Activated CD8-positive, alpha-beta memory T cell treated with anti-CD3 and anti-CD28 coated beads, Interleukin-2, amount 50 U/mL, for 24 hours (primary cell): ENCODE measurements at regions not wholly inside any gene's neighbourhood (a gene's known extent, or its start where the extent isn't known, plus 50 kb on each side); places are given as distances from the start of the nearest gene placed in this dataset.

Source experiments
- DNase-seq: peaks from one replicate; pipeline ENCODE4 v3.0.0-alpha.2; 2020; ENCODE audit errors: extremely low read depth

GRCh38 chr16:85990861-85991301 lies 91.9 kb downstream of the IRF8 start:
- DNase-seq, result no peak

- DNase-seq, result no peak
Measured at GRCh38 chr16:85991425-85991824, 92.5 kb downstream of the IRF8 start.

GRCh38 chr16:85991856-85992255 lies 92.9 kb downstream of the IRF8 start:
- no peak for DNase-seq

- DNase-seq, result no peak
Measured at GRCh38 chr16:85992359-85992758, 93.4 kb downstream of the IRF8 start.

- DNase-seq, result no peak
Measured at GRCh38 chr16:85992779-85993178, 93.8 kb downstream of the IRF8 start.

- no peak for DNase-seq
Measured at GRCh38 chr16:85994492-85995490, 95.8 kb downstream of the IRF8 start.

GRCh38 chr16:85995541-85996423 lies 96.8 kb downstream of the IRF8 start:
- DNase-seq, result no peak

GRCh38 chr16:85996843-85997242 lies 97.9 kb downstream of the IRF8 start:
- no peak for DNase-seq

- DNase-seq, result no peak
Measured at GRCh38 chr16:85998171-85998867, 99.4 kb downstream of the IRF8 start.

GRCh38 chr16:85998868-85999729 lies 100.1 kb downstream of the IRF8 start:
- DNase-seq, result no peak

GRCh38 chr16:85999778-86000177 lies 100.8 kb downstream of the IRF8 start:
- no peak for DNase-seq

- DNase-seq, result no peak
Measured at GRCh38 chr16:86002178-86002900, 103.4 kb downstream of the IRF8 start.

GRCh38 chr16:86007524-86007923 lies 108.6 kb downstream of the IRF8 start:
- no peak for DNase-seq

GRCh38 chr16:86010680-86011141 lies 111.7 kb downstream of the IRF8 start:
- no peak for DNase-seq

- no peak for DNase-seq
Measured at GRCh38 chr16:86011532-86011931, 112.6 kb downstream of the IRF8 start.

GRCh38 chr16:86012221-86012620 lies 113.3 kb downstream of the IRF8 start:
- no peak for DNase-seq

GRCh38 chr16:86013867-86014266 lies 114.9 kb downstream of the IRF8 start:
- DNase-seq, result no peak

- DNase-seq, result no peak
Measured at GRCh38 chr16:86015606-86016005, 116.6 kb downstream of the IRF8 start.

- DNase-seq, result no peak
Measured at GRCh38 chr16:86016201-86016965, 117.4 kb downstream of the IRF8 start.
